GM18867 (cell line): ENCODE measurements at regions not wholly inside any gene's neighbourhood (a gene's known extent, or its start where the extent isn't known, plus 50 kb on each side); places are given as distances from the start of the nearest gene placed in this dataset.

Source experiments
- ATAC-seq: cut with Tn5 transposase; IDR thresholded peaks from one replicate; pipeline ENCODE4 v1.9.1; 2021; ENCODE audit warnings: mild to moderate bottlenecking, moderate library complexity; ENCODE audit not compliant: unreplicated experiment

- no peak for ATAC-seq
Observed at GRCh38 chr7:54701982-54702381, 57.0 kb downstream of the SEC61G start.

DNA sequence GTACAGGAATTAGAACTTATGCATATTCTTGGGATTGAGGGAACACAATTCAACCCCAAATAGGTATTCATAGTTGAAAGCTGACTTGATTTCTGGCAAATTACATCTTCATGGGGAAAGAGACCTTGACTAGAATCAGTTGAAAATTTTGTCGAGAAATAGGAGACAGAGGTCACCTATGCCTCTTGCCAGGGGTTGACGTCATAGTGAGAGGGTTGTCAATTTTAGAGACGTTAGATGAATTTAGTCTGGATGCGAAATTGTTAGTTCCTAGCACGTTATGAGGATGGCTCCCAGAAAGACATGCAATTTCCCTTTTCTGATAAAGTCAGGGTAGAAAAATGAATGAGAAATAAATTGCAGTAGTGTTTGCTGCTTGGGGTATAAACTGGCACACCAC, 59.3 kb downstream of the SEC61G start:
- no peak for ATAC-seq

- ATAC-seq, result no peak
Observed at GRCh38 chr7:54697659-54698186, 61.3 kb downstream of the SEC61G start.

- ATAC-seq, result no peak
Observed at GRCh38 chr7:54690892-54691291, 68.1 kb downstream of the SEC61G start.

DNA sequence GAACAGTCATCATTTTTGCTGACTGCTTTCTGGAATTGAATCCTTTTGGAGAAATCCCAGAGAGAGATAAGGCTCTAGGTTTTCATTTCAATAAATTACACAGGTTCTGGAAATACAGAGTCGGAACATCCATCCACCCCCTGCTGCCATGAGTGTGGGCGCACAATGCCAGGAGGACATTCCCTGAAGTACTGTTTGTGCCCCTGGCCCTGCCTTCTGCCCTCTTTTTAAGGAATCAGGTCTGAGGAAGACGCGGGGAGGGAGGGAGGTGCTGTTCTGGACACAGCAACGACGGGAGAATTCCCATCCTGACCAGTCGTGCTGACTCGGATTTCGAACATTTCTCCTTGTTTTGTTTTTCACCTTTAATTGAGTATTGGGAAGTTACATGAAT, 69.0 kb downstream of the SEC61G start:
- no peak for ATAC-seq

DNA sequence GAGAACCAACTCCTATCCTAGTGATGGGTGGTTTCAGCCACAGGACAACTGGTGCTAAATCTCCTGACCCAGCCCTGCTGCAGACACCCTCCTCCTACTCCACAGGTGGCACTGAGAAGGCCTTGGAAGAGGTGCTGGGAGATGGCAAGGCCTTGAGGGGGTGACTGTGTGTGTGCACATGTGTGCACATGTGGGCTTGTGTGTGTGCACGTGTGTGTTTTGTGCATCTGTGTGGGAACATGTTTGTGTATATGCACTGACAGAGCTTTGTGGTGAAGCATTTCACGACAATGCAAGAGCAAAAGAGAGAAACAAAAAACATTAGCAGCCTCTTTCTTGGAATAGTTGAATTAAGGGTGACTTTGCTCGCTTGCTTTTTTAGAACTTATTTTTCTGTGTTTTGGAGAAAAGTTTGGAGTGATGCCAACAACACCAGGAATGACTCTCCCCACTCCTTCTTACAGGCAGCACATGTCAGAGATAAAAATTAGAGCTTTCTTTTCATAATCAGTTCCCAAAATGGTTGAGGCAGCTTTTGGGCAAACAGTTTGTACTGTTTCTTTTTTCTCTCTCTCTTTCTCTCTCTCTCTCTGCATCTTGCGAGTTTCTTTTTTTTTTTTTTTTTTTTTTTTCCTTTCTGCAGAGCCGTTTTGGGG, 69.5 kb downstream of the SEC61G start:
- no peak for ATAC-seq

DNA sequence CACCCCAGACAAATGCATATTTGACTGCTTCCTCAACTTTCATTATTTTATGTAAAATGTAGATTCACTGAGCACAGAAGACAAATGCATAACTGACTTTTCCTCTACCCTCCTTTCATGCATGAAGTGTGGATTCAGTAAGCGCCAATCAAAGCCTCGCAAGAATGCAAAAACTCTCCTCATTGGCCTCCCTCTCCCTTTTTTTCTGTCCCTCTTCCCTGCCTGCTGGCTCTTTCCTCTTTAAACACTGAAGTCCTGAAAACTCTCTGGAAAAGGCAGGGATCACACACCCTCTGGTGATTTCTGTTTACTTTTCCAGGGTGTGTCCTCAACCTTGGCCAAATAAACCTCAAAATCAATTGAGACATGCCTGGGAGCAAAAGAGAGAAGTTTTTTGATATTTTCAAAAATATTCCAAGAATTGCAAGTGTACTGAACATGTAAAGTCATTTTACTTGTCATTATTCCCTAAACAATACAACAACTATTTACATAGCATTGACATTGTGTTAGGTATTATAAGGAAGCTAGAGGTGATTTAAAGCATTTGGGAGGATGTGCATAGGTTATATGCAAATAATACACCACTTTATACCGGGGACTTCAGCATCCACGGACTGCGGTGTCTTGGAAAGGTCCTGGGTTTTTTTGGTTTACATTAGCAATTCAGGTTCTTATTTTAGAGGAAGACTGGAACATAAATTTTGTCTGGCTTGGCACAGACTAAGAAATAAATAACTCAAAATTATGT, 71.4 kb downstream of the SEC61G start:
- no peak for ATAC-seq

- ATAC-seq, result no peak
Observed at GRCh38 chr7:54680377-54681005, 78.5 kb downstream of the SEC61G start.

DNA sequence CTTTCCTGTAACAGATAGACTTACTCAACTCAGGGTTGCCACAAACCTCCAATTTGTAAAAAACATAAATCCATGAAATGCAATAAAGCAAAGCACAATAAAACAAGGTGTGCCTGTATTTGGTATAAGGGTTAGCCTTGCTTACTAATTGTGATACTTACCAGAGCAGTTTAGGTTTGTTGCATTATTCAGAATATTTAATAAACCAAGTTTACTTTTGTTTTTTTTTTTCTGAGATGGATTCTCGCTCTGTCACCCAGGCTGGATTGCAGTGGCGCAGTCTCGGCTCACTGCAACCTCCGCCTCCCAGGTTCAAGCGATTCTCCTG, 79.6 kb downstream of the SEC61G start:
- no peak for ATAC-seq

- ATAC-seq, result no peak
Observed at GRCh38 chr7:54678763-54679489, 80.1 kb downstream of the SEC61G start.

GRCh38 chr7:54674891-54675290, 84.1 kb downstream of the SEC61G start:
- no peak for ATAC-seq

DNA sequence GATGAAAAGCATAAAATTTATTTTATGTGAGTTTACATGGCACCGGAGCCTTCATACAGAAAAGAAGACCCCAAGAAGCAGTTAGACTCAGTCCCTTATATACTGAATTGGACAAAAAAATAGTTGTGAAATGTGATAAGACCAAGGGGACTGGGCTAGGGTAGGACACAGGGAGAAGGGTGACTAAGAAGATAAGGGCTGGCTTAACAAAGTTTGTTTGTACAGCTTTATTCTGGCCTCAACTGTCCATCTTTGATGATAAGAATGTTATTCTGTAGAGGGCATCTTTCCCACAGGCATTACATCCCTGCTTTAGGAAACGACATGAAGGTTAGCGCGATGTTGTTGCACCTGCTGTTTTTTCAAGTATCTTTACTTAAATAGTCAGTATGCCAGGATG, 86.5 kb downstream of the SEC61G start:
- no peak for ATAC-seq

- ATAC-seq, result peak; percentile 92
Observed at GRCh38 chr7:54664235-54665228, 94.5 kb downstream of the SEC61G start.

GRCh38 chr7:54663603-54664234, 95.3 kb downstream of the SEC61G start:
- peak; percentile 17 for ATAC-seq

GRCh38 chr7:54663186-54663585, 95.8 kb downstream of the SEC61G start:
- no peak for ATAC-seq

- ATAC-seq, result no peak
Observed at GRCh38 chr7:54662701-54663100, 96.3 kb downstream of the SEC61G start.

- ATAC-seq, result no peak
Observed at GRCh38 chr7:54653905-54654304, 105.1 kb downstream of the SEC61G start.

GRCh38 chr7:54643064-54643463, 100.9 kb downstream of the VSTM2A start:
- no peak for ATAC-seq

DNA sequence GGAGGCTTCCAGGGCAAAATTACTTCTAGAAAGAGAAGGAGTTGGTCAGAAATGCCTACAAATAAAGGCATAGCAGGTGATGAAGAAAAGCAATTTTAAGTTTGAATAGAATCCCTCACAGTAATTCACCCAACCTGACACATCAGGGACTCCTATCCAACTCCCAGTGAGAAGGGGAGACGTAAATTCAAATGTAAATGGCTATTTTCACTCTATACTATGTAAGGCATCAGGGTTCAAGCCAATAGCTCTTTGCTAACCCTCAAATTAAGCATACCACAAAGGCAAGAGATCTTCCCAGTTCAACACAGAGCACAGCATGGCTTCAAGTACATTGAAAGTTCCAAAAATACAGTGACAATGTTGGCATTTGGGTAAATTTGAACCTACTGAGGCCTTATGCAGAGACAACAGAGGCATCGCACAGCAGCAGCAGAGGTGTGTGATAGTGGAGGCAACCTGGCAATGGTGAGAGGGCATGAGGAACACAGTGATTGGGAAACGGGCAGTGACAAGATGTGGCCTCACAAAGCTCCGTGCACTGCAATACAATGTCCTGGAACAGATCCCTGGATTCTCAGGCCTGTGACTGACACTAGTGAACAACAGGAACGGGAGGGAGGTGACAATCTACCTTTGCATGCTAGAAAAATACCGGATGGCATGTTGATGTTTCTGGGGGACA, 95.7 kb downstream of the VSTM2A start:
- ATAC-seq, result no peak
